Neural progenitor cell (in vitro differentiated cells): ENCODE measurements at regions not wholly inside any gene's neighbourhood (a gene's known extent, or its start where the extent isn't known, plus 50 kb on each side); places are given as distances from the start of the nearest gene placed in this dataset.
"Not testable (repeated sequence)": the region's sequence is repeated elsewhere in the genome, so short reads cannot be mapped to it uniquely, and the experiment has no call there.

Experiments used
- DNase-seq: peaks from one replicate; pipeline ENCODE4 v3.0.0-alpha.2; 2016; ENCODE audit warnings: low spot score
- H2AFZ ChIP-seq: fragments of 200-600 bp; sonication (generic); replicated peaks from 2 replicates; pipeline ENCODE4 v1.6.1; 2016; ENCODE audit warnings: antibody characterized with exemption
- H3F3A ChIP-seq: fragments of 200-600 bp; sonication (generic); 2 replicates; pipeline ENCODE4 v1.6.1; 2016; ENCODE audit warnings: antibody characterized with exemption, low read depth
- H3K27ac ChIP-seq: fragments of 200-600 bp; sonication (generic); 2 replicates; pipeline ENCODE4 v1.5.1; 2016; ENCODE audit warnings: mild to moderate bottlenecking
- H3K27me3 ChIP-seq: fragments of 200-600 bp; sonication (generic); 2 replicates; pipeline ENCODE4 v1.6.1; 2016; ENCODE audit warnings: mild to moderate bottlenecking, moderate library complexity
- H3K36me3 ChIP-seq: fragments of 200-600 bp; sonication (generic); 2 replicates; pipeline ENCODE4 v1.5.1; 2016
- H3K4me1 ChIP-seq: fragments of 200-600 bp; sonication (generic); 2 replicates; pipeline ENCODE4 v1.6.1; 2016; ENCODE audit warnings: mixed run types
- H3K4me2 ChIP-seq: fragments of 200-600 bp; sonication (generic); 2 replicates; pipeline ENCODE4 v1.6.1; 2016
- H3K4me3 ChIP-seq: fragments of 200-600 bp; sonication (generic); 2 replicates; pipeline ENCODE4 v1.5.1; 2016
- H3K79me2 ChIP-seq: fragments of 200-600 bp; sonication (generic); 2 replicates; pipeline ENCODE4 v1.6.1; 2016; ENCODE audit warnings: low read depth
- H3K9ac ChIP-seq: fragments of 200-600 bp; sonication (generic); 2 replicates; pipeline ENCODE4 v1.6.1; 2016
- H3K9me3 ChIP-seq: fragments of 200-600 bp; sonication (generic); 2 replicates; pipeline ENCODE4 v1.5.1; 2016; ENCODE audit warnings: low read depth
- H4K20me1 ChIP-seq: fragments of 200-600 bp; sonication (generic); 2 replicates; pipeline ENCODE4 v1.6.1; 2016; ENCODE audit warnings: low read depth
- H3K27ac Mint-ChIP-seq: 3 replicates; pipeline ENCODE4 v1.8.0; 2021; ENCODE audit warnings: mixed read lengths
- H3K27me3 Mint-ChIP-seq: 2 replicates; pipeline ENCODE4 v1.8.0; 2022; ENCODE audit warnings: low read depth, mild to moderate bottlenecking, inconsistent platforms, moderate library complexity, mixed read lengths; ENCODE audit not compliant: insufficient read depth
- H3K36me3 Mint-ChIP-seq: 3 replicates; pipeline ENCODE4 v1.8.0; 2021; ENCODE audit warnings: mixed read lengths
- H3K4me1 Mint-ChIP-seq: 3 replicates; pipeline ENCODE4 v1.8.0; 2021; ENCODE audit warnings: mixed read lengths
- H3K4me3 Mint-ChIP-seq: 3 replicates; pipeline ENCODE4 v1.8.0; 2021; ENCODE audit warnings: mild to moderate bottlenecking, moderate library complexity, mixed read lengths
- H3K9me3 Mint-ChIP-seq: 3 replicates; pipeline ENCODE4 v1.8.0; 2020; ENCODE audit warnings: mixed read lengths
- EZH2 ChIP-seq: fragments of 200-600 bp; sonication (generic); IDR thresholded peaks from 2 replicates; pipeline ENCODE4 v1.6.1; 2017; ENCODE audit warnings: antibody characterized with exemption, mild to moderate bottlenecking, moderate library complexity
- EZH2phosphoT487 ChIP-seq: fragments of 200-600 bp; sonication (generic); IDR thresholded peaks from 2 replicates; pipeline ENCODE4 v1.6.1; 2017; ENCODE audit warnings: antibody characterized with exemption
- TF ChIP-seq, protein P1 (sequence below): fragments of 200-600 bp; sonication (generic); IDR thresholded peaks from 2 replicates; pipeline ENCODE4 v1.5.1; 2017; ENCODE audit warnings: antibody characterized with exemption, mild to moderate bottlenecking

DNA sequence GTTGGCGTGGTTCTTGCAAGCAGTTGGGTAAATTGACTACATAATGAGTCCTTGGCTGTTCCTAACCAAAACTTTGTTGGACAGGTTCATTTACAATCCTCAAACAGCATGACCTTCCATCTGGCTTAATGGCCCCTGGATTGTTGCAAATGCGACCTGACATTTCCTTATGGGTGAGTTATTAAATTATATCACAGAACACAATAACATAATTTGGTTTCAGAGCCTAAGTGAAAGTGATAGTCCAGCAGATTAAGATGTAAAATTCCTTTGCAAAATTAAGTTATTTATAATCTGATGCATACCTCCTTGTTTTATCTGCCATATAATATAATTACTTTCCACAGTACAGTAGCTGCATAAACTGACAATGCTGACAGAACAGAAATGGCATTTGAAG, 224.4 kb downstream of the TUSC1 start:
- Mint-ChIP-seq H3K4me1 (no peaks in the 10 kb centered on the region), H3K27ac (no peak overlapping the region), H3K4me3 (no peak overlapping the region), H3K9me3 (no peaks in the 10 kb centered on the region), H3K36me3 (no peaks in the 10 kb centered on the region), H3K27me3 (no peaks in the 10 kb centered on the region)
- no peak overlapping the region for H3K27ac ChIP-seq
- H3K9me3 ChIP-seq = no peaks in the 10 kb centered on the region
- H3K4me3 ChIP-seq = no peak overlapping the region
- no peaks in the 10 kb centered on the region for H3F3A ChIP-seq
- no peaks in the 10 kb centered on the region for H3K4me1 ChIP-seq
- no peaks in the 10 kb centered on the region for H4K20me1 ChIP-seq
- DNase-seq = no peak
- no peaks in the 10 kb centered on the region for H3K27me3 ChIP-seq
- no peak overlapping the region for H3K9ac ChIP-seq
- no peaks in the 10 kb centered on the region for H3K79me2 ChIP-seq
- no peak overlapping the region for H3K4me2 ChIP-seq
- H2AFZ ChIP-seq = no peak overlapping the region
- H3K36me3 ChIP-seq = no peaks in the 10 kb centered on the region
- no peak for TF ChIP-seq EZH2
- TF ChIP-seq, protein P1, sequence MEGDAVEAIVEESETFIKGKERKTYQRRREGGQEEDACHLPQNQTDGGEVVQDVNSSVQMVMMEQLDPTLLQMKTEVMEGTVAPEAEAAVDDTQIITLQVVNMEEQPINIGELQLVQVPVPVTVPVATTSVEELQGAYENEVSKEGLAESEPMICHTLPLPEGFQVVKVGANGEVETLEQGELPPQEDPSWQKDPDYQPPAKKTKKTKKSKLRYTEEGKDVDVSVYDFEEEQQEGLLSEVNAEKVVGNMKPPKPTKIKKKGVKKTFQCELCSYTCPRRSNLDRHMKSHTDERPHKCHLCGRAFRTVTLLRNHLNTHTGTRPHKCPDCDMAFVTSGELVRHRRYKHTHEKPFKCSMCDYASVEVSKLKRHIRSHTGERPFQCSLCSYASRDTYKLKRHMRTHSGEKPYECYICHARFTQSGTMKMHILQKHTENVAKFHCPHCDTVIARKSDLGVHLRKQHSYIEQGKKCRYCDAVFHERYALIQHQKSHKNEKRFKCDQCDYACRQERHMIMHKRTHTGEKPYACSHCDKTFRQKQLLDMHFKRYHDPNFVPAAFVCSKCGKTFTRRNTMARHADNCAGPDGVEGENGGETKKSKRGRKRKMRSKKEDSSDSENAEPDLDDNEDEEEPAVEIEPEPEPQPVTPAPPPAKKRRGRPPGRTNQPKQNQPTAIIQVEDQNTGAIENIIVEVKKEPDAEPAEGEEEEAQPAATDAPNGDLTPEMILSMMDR = no peak
- TF ChIP-seq EZH2phosphoT487 = no peak

DNA sequence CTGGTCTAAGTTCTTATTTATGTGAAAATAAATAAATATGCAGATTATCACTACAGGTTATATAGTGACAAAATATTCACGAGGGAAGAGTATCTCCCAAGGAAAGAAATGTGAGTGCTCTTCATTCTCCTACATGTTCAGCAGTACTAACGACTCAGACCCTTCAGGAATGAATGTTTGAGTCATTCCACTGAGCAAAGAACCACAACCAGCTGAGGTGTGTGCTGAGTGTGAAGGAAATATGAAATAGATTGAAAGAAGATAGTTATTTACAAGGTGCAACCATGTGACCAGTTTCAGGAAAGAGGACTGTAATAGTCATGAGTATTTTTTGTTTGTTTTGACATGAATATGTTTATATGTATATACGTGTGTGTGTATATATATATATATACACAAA, 228.7 kb downstream of the TUSC1 start:
- Mint-ChIP-seq H3K27me3 (no peaks in the 10 kb centered on the region), H3K36me3 (no peaks in the 10 kb centered on the region), H3K27ac (no peak overlapping the region), H3K4me3 (no peak overlapping the region), H3K4me1 (no peaks in the 10 kb centered on the region), H3K9me3 (no peaks in the 10 kb centered on the region)
- no peaks in the 10 kb centered on the region for H4K20me1 ChIP-seq
- TF ChIP-seq, protein P1 = no peak
- TF ChIP-seq EZH2phosphoT487 (no peak), EZH2 (no peak)
- no peak overlapping the region for H3K9ac ChIP-seq
- no peaks in the 10 kb centered on the region for H3F3A ChIP-seq
- no peaks in the 10 kb centered on the region for H3K9me3 ChIP-seq
- H3K4me1 ChIP-seq = no peaks in the 10 kb centered on the region
- no peak for DNase-seq
- H3K4me3 ChIP-seq = no peak overlapping the region
- H3K27ac ChIP-seq = no peak overlapping the region
- no peaks in the 10 kb centered on the region for H3K27me3 ChIP-seq
- H2AFZ ChIP-seq = no peak overlapping the region
- no peaks in the 10 kb centered on the region for H3K79me2 ChIP-seq
- no peak overlapping the region for H3K4me2 ChIP-seq
- H3K36me3 ChIP-seq = no peaks in the 10 kb centered on the region

- H3K9me3 ChIP-seq, H3K4me1 Mint-ChIP-seq, H3K79me2 ChIP-seq, H3K27ac ChIP-seq, H3K4me1 ChIP-seq, H4K20me1 ChIP-seq, DNase-seq, H3K36me3 Mint-ChIP-seq, H3K36me3 ChIP-seq, H3K27me3 ChIP-seq, H2AFZ ChIP-seq, H3K27me3 Mint-ChIP-seq, H3K4me2 ChIP-seq, H3K9ac ChIP-seq, H3K27ac Mint-ChIP-seq, H3K4me3 ChIP-seq, H3K9me3 Mint-ChIP-seq, H3K4me3 Mint-ChIP-seq, H3F3A ChIP-seq: not testable (repeated sequence)
Measured at GRCh38 chr9:25445721-25446120, 232.5 kb downstream of the TUSC1 start.

GRCh38 chr9:25442526-25442925, 235.7 kb downstream of the TUSC1 start:
- Histone ChIP-seq H4K20me1 (no peaks in the 10 kb centered on the region), H3K27me3 (no peaks in the 10 kb centered on the region), H3K9ac (no peak overlapping the region), H2AFZ (no peak overlapping the region), H3K4me1 (no peaks in the 10 kb centered on the region), H3K79me2 (no peaks in the 10 kb centered on the region), H3K27ac (no peak overlapping the region), H3K4me2 (no peak overlapping the region), H3K4me3 (no peak overlapping the region), H3K9me3 (no peaks in the 10 kb centered on the region), H3K36me3 (no peaks in the 10 kb centered on the region), H3F3A (no peaks in the 10 kb centered on the region)
- Mint-ChIP-seq H3K4me3 (no peak overlapping the region), H3K36me3 (no peaks in the 10 kb centered on the region), H3K27me3 (no peaks in the 10 kb centered on the region), H3K27ac (no peak overlapping the region), H3K4me1 (no peaks in the 10 kb centered on the region), H3K9me3 (no peaks in the 10 kb centered on the region)
- no peak for DNase-seq
- TF ChIP-seq EZH2phosphoT487 (no peak), EZH2 (no peak)
- TF ChIP-seq, protein P1 = no peak
